H1 (cell line): ENCODE measurements at regions not wholly inside any gene's neighbourhood (a gene's known extent, or its start where the extent isn't known, plus 50 kb on each side); places are given as distances from the start of the nearest gene placed in this dataset.

Source experiments
- CTCF ChIA-PET: fragments of 300-600 bp; sonication (Branson Sonifier 250); formaldehyde crosslinking; loops from one replicate; lab custom pipeline; 2021; ENCODE audit not compliant: partially characterized antibody; lab: Charles Lee
- POLR2A ChIA-PET: fragments of 300-600 bp; sonication (Branson Sonifier 250); formaldehyde crosslinking; loops from one replicate; lab custom pipeline; 2021; ENCODE audit warnings: inconsistent platforms; ENCODE audit not compliant: partially characterized antibody; lab: Charles Lee
- DNase-seq, 2 experiments: peaks; one replicate each; pipeline versions ENCODE4 v3.0.0 to v3.0.0-alpha.2; 2010 to 2022; ENCODE audit warnings: low spot score in 2 of 2, low read depth in 1 of 2, mixed read lengths in 1 of 2
- FAIRE-seq: peaks from 2 replicates; lab custom pipeline; 2011; peaks lifted over from hg19 to GRCh38; lab: Jason Lieb, UNC
- H2AFZ ChIP-seq: 2 replicates; pipeline ENCODE4 v1.8.1; 2012; ENCODE audit warnings: low read length, inconsistent platforms
- H2AK5ac ChIP-seq: 2 replicates; pipeline ENCODE4 v1.6.1; 2013; ENCODE audit warnings: low read depth, low read length
- H2BK120ac ChIP-seq: replicated peaks from 2 replicates; pipeline ENCODE3; 2013; ENCODE audit warnings: low read depth, low read length, inconsistent platforms
- H2BK12ac ChIP-seq: 2 replicates; pipeline ENCODE4 v1.6.1; 2013; ENCODE audit warnings: low read depth, low read length
- H2BK15ac ChIP-seq: 2 replicates; pipeline ENCODE4 v1.6.1; 2013; ENCODE audit warnings: low read length
- H2BK20ac ChIP-seq: 2 replicates; pipeline ENCODE4 v1.6.1; 2013; ENCODE audit warnings: low read length
- H2BK5ac ChIP-seq: 2 replicates; pipeline ENCODE4 v1.6.1; 2013; ENCODE audit warnings: low read depth, low read length
- H3K14ac ChIP-seq: 2 replicates; pipeline ENCODE4 v1.6.1; 2013; ENCODE audit warnings: inconsistent platforms; ENCODE audit not compliant: insufficient read length
- H3K18ac ChIP-seq: 2 replicates; pipeline ENCODE4 v1.6.1; 2013; ENCODE audit warnings: low read length; ENCODE audit errors: extremely low read depth
- H3K23ac ChIP-seq: 2 replicates; pipeline ENCODE4 v1.6.1; 2013; ENCODE audit warnings: inconsistent platforms; ENCODE audit not compliant: insufficient read length
- H3K23me2 ChIP-seq: 2 replicates; pipeline ENCODE4 v1.6.1; 2013; ENCODE audit warnings: low read depth, low read length
- H3K27ac ChIP-seq: 2 replicates; pipeline ENCODE4 v1.6.1; 2011; ENCODE audit warnings: low read depth, low read length, inconsistent platforms
- H3K27me3 ChIP-seq, 4 experiments: replicated peaks in 1 of 4; 1 replicate in 1 of 4; 2 replicates in 3 of 4; pipeline versions ENCODE4 v1.6.1 to v1.8.1; 2011 to 2013; ENCODE audit warnings: low read length in 3 of 4, mild to moderate bottlenecking in 3 of 4, inconsistent platforms in 2 of 4, mixed read lengths in 2 of 4, moderate library complexity in 1 of 4; ENCODE audit not compliant: control insufficient read depth in 3 of 4, insufficient read depth in 3 of 4; ENCODE audit errors: extremely low read depth in 1 of 4
- H3K36me3 ChIP-seq, 4 experiments: 2 replicates each; pipeline versions ENCODE4 v1.6.1 to v1.8.1; 2011 to 2013; ENCODE audit warnings: mild to moderate bottlenecking in 4 of 4, low read length in 3 of 4, moderate library complexity in 2 of 4, control low read depth in 1 of 4, inconsistent platforms in 1 of 4; ENCODE audit not compliant: insufficient read depth in 4 of 4, control insufficient read depth in 2 of 4
- H3K4ac ChIP-seq: replicated peaks from 2 replicates; pipeline ENCODE3; 2013; ENCODE audit warnings: low read length, low read depth, mixed read lengths, inconsistent platforms; ENCODE audit not compliant: insufficient read length
- H3K4me1 ChIP-seq, 4 experiments: replicated peaks in 1 of 4; 1 replicate in 1 of 4; 2 replicates in 3 of 4; pipeline versions ENCODE4 v1.6.1 to v1.8.1; 2011 to 2013; ENCODE audit warnings: low read length in 3 of 4, inconsistent platforms in 2 of 4, mixed read lengths in 1 of 4; ENCODE audit not compliant: insufficient read depth in 4 of 4, control insufficient read depth in 3 of 4
- H3K4me2 ChIP-seq, 2 experiments: 2 replicates each; pipeline versions ENCODE4 v1.6.1 to v1.8.1; 2011 to 2013; ENCODE audit warnings: low read depth in 2 of 2, low read length in 2 of 2, control low read depth in 1 of 2, inconsistent platforms in 1 of 2, mild to moderate bottlenecking in 1 of 2; ENCODE audit not compliant: insufficient read depth in 1 of 2
- H3K4me3 ChIP-seq, 4 experiments: fragments of 200-600, 300-600 bp in 1 of 4; sonication (generic), shearing (Covaris generic), sonication (Bioruptor Twin) in 1 of 4; 2 replicates each; pipeline versions ENCODE4 v1.5.1 to v1.8.1; 2011 to 2016; ENCODE audit warnings: low read length in 4 of 4, low read depth in 3 of 4, control low read depth in 2 of 4, inconsistent platforms in 2 of 4, mild to moderate bottlenecking in 2 of 4, mixed read lengths in 1 of 4, moderate library complexity in 1 of 4; ENCODE audit not compliant: insufficient read depth in 2 of 4; ENCODE audit errors: extremely low read depth in 1 of 4
- H3K56ac ChIP-seq: replicated peaks from 2 replicates; pipeline ENCODE3; 2013; ENCODE audit warnings: low read depth, mild to moderate bottlenecking, mixed read lengths, low read length, inconsistent platforms; ENCODE audit not compliant: insufficient read length
- H3K79me1 ChIP-seq: 2 replicates; pipeline ENCODE4 v1.6.1; 2013; ENCODE audit warnings: low read depth, low read length, control low read depth
- H3K79me2 ChIP-seq, 2 experiments: 2 replicates each; pipeline versions ENCODE4 v1.6.1 to v1.8.1; 2012 to 2013; ENCODE audit warnings: low read length in 2 of 2, mild to moderate bottlenecking in 2 of 2, inconsistent platforms in 1 of 2; ENCODE audit not compliant: insufficient read depth in 2 of 2, control insufficient read depth in 1 of 2
- H3K9ac ChIP-seq, 4 experiments: replicated peaks in 1 of 4; 1 replicate in 1 of 4; 2 replicates in 3 of 4; pipeline versions ENCODE4 v1.6.1 to v1.8.1; 2011 to 2013; ENCODE audit warnings: low read depth in 3 of 4, low read length in 3 of 4, control low read depth in 2 of 4, mild to moderate bottlenecking in 2 of 4, moderate library complexity in 2 of 4, inconsistent platforms in 1 of 4; ENCODE audit errors: extremely low read depth in 1 of 4
- H3K9me3 ChIP-seq, 2 experiments: 2 replicates each; pipeline versions ENCODE4 v1.6.1 to v1.8.1; 2012 to 2013; ENCODE audit warnings: mild to moderate bottlenecking in 2 of 2, moderate library complexity in 2 of 2, control low read depth in 1 of 2, inconsistent platforms in 1 of 2, low read depth in 1 of 2, low read length in 1 of 2, mixed read lengths in 1 of 2; ENCODE audit not compliant: insufficient read depth in 2 of 2
- H4K20me1 ChIP-seq, 2 experiments: replicated peaks in 1 of 2; 2 replicates each; pipeline versions ENCODE3 to v1.8.1; 2011 to 2013; ENCODE audit warnings: inconsistent platforms in 2 of 2, low read length in 2 of 2, mild to moderate bottlenecking in 1 of 2; ENCODE audit not compliant: insufficient read depth in 2 of 2, control insufficient read depth in 1 of 2
- H4K5ac ChIP-seq: 2 replicates; pipeline ENCODE4 v1.6.1; 2013; ENCODE audit warnings: low read length, low read depth, mixed read lengths, inconsistent platforms; ENCODE audit not compliant: insufficient read length
- H4K8ac ChIP-seq: 2 replicates; pipeline ENCODE4 v1.8.0; 2013; ENCODE audit warnings: mild to moderate bottlenecking, moderate library complexity, low read length, inconsistent platforms; ENCODE audit not compliant: insufficient read depth; ENCODE audit errors: extremely low read depth
- H4K91ac ChIP-seq: replicated peaks from 2 replicates; pipeline ENCODE3; 2013; ENCODE audit warnings: low read length, mixed read lengths, inconsistent platforms; ENCODE audit not compliant: insufficient read length
- BCL11A ChIP-seq, 2 experiments: IDR thresholded peaks; one replicate each; pipeline ENCODE4 v1.6.1; 2011; ENCODE audit warnings: low read depth in 2 of 2, low read length in 2 of 2, mild to moderate bottlenecking in 2 of 2
- BRCA1 ChIP-seq: IDR thresholded peaks from 2 replicates; pipeline ENCODE4 v1.6.1; 2012; ENCODE audit warnings: low read depth, low read length, improper control_type of control experiment
- CBX5 ChIP-seq: fragments of 300-800, 300-1000 bp; sonication (generic); IDR thresholded peaks from 2 replicates; pipeline ENCODE4 v1.7.1; 2016; ENCODE audit warnings: antibody characterized with exemption, low read length, low read depth
- CREB1 ChIP-seq: IDR thresholded peaks from 2 replicates; pipeline ENCODE4 v1.6.1; 2012; ENCODE audit warnings: inconsistent platforms
- FOSL1 ChIP-seq: IDR thresholded peaks from 2 replicates; pipeline ENCODE4 v1.6.1; 2011; ENCODE audit warnings: mild to moderate bottlenecking, low read depth, low read length, moderate library complexity; ENCODE audit not compliant: insufficient read depth
- HDAC2 ChIP-seq, 2 experiments: fragments of 300-600 bp in 1 of 2; sonication (generic) in 1 of 2; IDR thresholded peaks; 2 replicates each; pipeline ENCODE4 v1.6.1; 2011 to 2012; ENCODE audit warnings: low read depth in 2 of 2, low read length in 2 of 2, mild to moderate bottlenecking in 2 of 2, moderate library complexity in 2 of 2, borderline replicate concordance in 1 of 2, inconsistent platforms in 1 of 2
- RAD21 ChIP-seq, 2 experiments: IDR thresholded peaks in 1 of 2; conservative IDR thresholded peaks in 1 of 2; 2 replicates each; pipeline ENCODE4 v1.6.1; 2011; ENCODE audit warnings: low read depth in 2 of 2, low read length in 2 of 2, improper control_type of control experiment in 1 of 2, inconsistent platforms in 1 of 2, mild to moderate bottlenecking in 1 of 2, moderate library complexity in 1 of 2
- RXRA ChIP-seq: IDR thresholded peaks from 2 replicates; pipeline ENCODE4 v1.6.1; 2011; ENCODE audit warnings: low read depth, mild to moderate bottlenecking, low read length, moderate library complexity; ENCODE audit not compliant: insufficient read depth
- SAP30 ChIP-seq: fragments of 300-600 bp; sonication (generic); IDR thresholded peaks from 2 replicates; pipeline ENCODE4 v1.7.1; 2012; ENCODE audit warnings: low read length, moderate library complexity, mild to moderate bottlenecking, inconsistent platforms; ENCODE audit not compliant: insufficient read depth, insufficient replicate concordance
- SIN3A ChIP-seq, 2 experiments: IDR thresholded peaks in 1 of 2; conservative IDR thresholded peaks in 1 of 2; 2 replicates each; pipeline ENCODE4 v1.6.1; 2011 to 2012; ENCODE audit warnings: low read length in 2 of 2, improper control_type of control experiment in 1 of 2, low read depth in 1 of 2, mild to moderate bottlenecking in 1 of 2
- SIRT6 ChIP-seq: IDR thresholded peaks from one replicate; pipeline ENCODE4 v1.7.1; 2012; ENCODE audit warnings: low read length, inconsistent platforms
- SP1 ChIP-seq: IDR thresholded peaks from 2 replicates; pipeline ENCODE4 v1.6.1; 2011; ENCODE audit warnings: low read depth, low read length
- TAF1 ChIP-seq: IDR thresholded peaks from 2 replicates; pipeline ENCODE4 v1.6.1; 2011; ENCODE audit warnings: mild to moderate bottlenecking, low read depth, low read length
- TEAD4 ChIP-seq: IDR thresholded peaks from 2 replicates; pipeline ENCODE4 v1.6.1; 2012; ENCODE audit warnings: low read depth, low read length, inconsistent platforms, mixed read lengths
- WGBS, 2 experiments: shearing (Covaris generic) in 1 of 2; methylation state at CpG; one replicate each; pipeline versions ENCODE4 v1.1.6 to v1.1.7; 2013 to 2015; ENCODE audit warnings: low lambda C conversion rate in 2 of 2, mixed read lengths in 2 of 2, inconsistent platforms in 1 of 2, low coverage in 1 of 2, missing lambda C conversion rate in 1 of 2; ENCODE audit not compliant: insufficient replicate concordance in 2 of 2, insufficient coverage in 1 of 2, insufficient read length in 1 of 2; ENCODE audit errors: extremely low coverage in 1 of 2, missing lambda C conversion rate in 1 of 2; 5-methylcytosine and 5-hydroxymethylcytosine counted together

GRCh38 chr9:22809371-22809770 lies 362.7 kb downstream of the DMRTA1 start:
- WGBS, 2 experiments, result 89% methylated on average over 2 of the region's 2 CpGs; no CpG with 5 or more reads in 1 of the 2 experiments
- Histone ChIP-seq H3K4me2 (no peak overlapping the region), H4K8ac (no peak overlapping the region), H3K4ac (no peak overlapping the region), H3K79me2 (no peaks in the 10 kb centered on the region), H4K20me1 (no peaks in the 10 kb centered on the region), H3K27me3 (no peaks in the 10 kb centered on the region), H3K23ac (no peak overlapping the region), H3K36me3 (no peaks in the 10 kb centered on the region), H3K56ac (no peak overlapping the region), H3K9ac (no peak overlapping the region), H3K27ac (no peak overlapping the region), H4K91ac (no peak overlapping the region), H2BK20ac (no peak overlapping the region), H2AFZ (no peak overlapping the region), H3K18ac (no peak overlapping the region), H3K4me1 (no peaks in the 10 kb centered on the region), H2BK15ac (no peak overlapping the region), H3K79me1 (no peaks in the 10 kb centered on the region), H3K9me3 (no peaks in the 10 kb centered on the region), H2BK5ac (no peak overlapping the region), H3K23me2 (no peaks in the 10 kb centered on the region; the same call in 1 of the 2 replicates), H2BK120ac (no peak overlapping the region), H2AK5ac (no peak overlapping the region), H3K4me3 (no peak overlapping the region), H2BK12ac (no peak overlapping the region), H3K14ac (no peak overlapping the region), H4K5ac (no peak overlapping the region)
- CTCF ChIA-PET, result no interaction called here
- FAIRE-seq (no peak), DNase-seq (no peak)
- POLR2A ChIA-PET, result no interaction called here
- TF ChIP-seq SIN3A (conservative IDR thresholded peaks at IDR 0.05 in 1 of 2, IDR thresholded peaks at IDR 0.05 in 1 of 2; ENCODE audit: low read depth in 1 of 2, low read length in 2 of 2) (no peak), RXRA (no peak), SIRT6 (no peak), CREB1 (no peak), BRCA1 (no peak), HDAC2 (IDR thresholded peaks at IDR 0.05; ENCODE audit: borderline replicate concordance in 1 of 2, low read depth in 2 of 2, low read length in 2 of 2) (no peak), RAD21 (IDR thresholded peaks at IDR 0.05 in 1 of 2, conservative IDR thresholded peaks at IDR 0.05 in 1 of 2; ENCODE audit: low read depth in 2 of 2, low read length in 2 of 2) (no peak), TAF1 (no peak), SAP30 (no peak), BCL11A (IDR thresholded peaks at IDR 0.05; ENCODE audit: low read depth in 2 of 2, low read length in 2 of 2) (no peak), SP1 (no peak), FOSL1 (no peak), TEAD4 (no peak), CBX5 (no peak)
